ENCODE measurements at regions not wholly inside any gene's neighbourhood (a gene's known extent, or its start where the extent isn't known, plus 50 kb on each side); places are given as distances from the start of the nearest gene placed in this dataset.

DNA sequence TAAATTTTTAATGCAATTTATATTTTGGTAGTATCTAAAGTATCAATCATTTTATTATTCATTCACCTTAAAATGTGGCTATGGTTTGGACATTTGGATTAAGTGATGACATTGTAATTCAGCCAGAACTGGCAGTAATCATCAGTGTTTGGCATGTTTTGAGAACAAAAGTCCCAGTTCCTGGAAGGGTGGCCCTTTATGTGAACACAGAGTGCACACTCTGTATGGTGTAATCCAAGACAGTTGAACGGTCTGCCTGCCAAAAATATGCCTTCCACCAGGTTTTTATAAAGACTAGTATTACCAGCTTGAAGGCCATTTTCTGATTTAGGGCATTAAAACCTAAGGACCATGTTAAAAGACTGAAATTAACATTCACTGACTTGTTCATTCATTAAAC is 448.7 kb downstream of the LTN1 start:
- TF ChIP-seq POLR2A (IDR thresholded peaks at IDR 0.05), result no peak
- TF ChIP-seq, protein P1, sequence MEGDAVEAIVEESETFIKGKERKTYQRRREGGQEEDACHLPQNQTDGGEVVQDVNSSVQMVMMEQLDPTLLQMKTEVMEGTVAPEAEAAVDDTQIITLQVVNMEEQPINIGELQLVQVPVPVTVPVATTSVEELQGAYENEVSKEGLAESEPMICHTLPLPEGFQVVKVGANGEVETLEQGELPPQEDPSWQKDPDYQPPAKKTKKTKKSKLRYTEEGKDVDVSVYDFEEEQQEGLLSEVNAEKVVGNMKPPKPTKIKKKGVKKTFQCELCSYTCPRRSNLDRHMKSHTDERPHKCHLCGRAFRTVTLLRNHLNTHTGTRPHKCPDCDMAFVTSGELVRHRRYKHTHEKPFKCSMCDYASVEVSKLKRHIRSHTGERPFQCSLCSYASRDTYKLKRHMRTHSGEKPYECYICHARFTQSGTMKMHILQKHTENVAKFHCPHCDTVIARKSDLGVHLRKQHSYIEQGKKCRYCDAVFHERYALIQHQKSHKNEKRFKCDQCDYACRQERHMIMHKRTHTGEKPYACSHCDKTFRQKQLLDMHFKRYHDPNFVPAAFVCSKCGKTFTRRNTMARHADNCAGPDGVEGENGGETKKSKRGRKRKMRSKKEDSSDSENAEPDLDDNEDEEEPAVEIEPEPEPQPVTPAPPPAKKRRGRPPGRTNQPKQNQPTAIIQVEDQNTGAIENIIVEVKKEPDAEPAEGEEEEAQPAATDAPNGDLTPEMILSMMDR (IDR thresholded peaks at IDR 0.05), result no peak
- Histone ChIP-seq H3K36me3 (no peaks in the 10 kb centered on the region), H3K4me3 (no peak overlapping the region), H3K4me1 (no peaks in the 10 kb centered on the region), H3K27ac (no peak overlapping the region), H3K27me3 (no peaks in the 10 kb centered on the region), H3K9me3 (no peaks in the 10 kb centered on the region)
- intact Hi-C loops (cut with DNase I; ENCODE audit: low total_unique reads), result no loop called here
- no peak for DNase-seq

DNA sequence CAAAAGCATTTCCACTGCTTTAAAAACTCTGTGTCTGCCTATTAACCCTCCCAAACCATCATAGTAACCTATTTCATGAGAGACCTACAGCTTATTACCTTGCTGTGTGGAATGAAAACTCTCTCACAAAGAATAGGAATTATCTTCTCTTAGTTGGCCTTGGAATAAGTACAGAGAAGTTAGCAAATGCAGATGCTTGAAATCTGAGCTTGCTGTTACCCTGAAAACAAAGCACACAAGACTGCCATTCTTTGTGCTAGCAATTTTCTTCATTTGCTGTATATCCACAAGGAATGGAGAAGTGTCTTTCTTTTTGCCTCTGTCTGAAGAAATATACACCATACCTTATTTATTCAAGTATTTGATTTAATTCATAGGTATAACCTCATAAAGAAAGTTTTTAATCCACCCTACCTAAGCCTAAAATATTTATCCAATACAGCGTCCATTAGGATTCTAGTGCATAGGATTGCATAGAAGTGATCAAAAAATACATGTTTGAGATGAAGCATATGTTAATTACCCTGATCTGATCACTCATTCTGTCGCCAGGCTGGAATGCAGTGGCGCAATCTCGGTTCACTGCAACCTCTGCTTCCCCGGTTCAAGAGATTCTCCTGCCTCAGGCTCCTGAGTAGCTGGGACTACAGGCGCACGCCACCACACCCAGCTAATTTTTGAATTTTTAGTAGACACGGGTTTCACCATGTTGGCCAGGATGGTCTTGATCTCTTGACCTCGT is 451.1 kb downstream of the LTN1 start:
- no peak overlapping the region for H3K4me3 ChIP-seq
- no peak for TF ChIP-seq POLR2A (IDR thresholded peaks at IDR 0.05)
- TF ChIP-seq, protein P1 (IDR thresholded peaks at IDR 0.05), result no peak
- intact Hi-C loops (cut with DNase I; ENCODE audit: low total_unique reads), result no loop called here
- H3K27me3 ChIP-seq, result no peaks in the 10 kb centered on the region
- no peak for DNase-seq
- no peaks in the 10 kb centered on the region for H3K4me1 ChIP-seq
- H3K27ac ChIP-seq, result no peak overlapping the region
- no peaks in the 10 kb centered on the region for H3K9me3 ChIP-seq
- no peaks in the 10 kb centered on the region for H3K36me3 ChIP-seq

DNA sequence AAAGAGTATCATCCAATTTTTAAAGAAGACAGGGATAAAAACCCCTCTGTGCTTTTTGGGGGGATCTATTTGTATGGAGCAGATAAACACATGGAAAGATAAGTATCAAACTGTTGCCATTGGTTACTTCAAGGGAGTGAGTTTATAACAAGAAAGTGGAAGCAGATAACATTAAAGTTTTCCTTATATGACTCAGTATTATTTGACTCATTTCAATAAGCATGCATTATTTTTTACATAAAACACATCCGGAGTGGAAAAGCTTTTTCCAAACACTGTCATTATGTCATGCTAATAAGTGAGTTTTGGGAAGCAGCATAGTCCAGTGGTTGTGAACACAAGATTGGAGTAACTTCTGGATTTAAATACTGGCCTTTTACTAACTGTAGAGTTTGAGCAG is 452.2 kb downstream of the LTN1 start:
- TF ChIP-seq, protein P1 (IDR thresholded peaks at IDR 0.05), result no peak
- no peak for TF ChIP-seq POLR2A (IDR thresholded peaks at IDR 0.05)
- DNase-seq, result no peak
- Histone ChIP-seq H3K36me3 (no peaks in the 10 kb centered on the region), H3K9me3 (no peaks in the 10 kb centered on the region), H3K27ac (no peak overlapping the region), H3K4me3 (no peak overlapping the region), H3K4me1 (no peaks in the 10 kb centered on the region), H3K27me3 (no peaks in the 10 kb centered on the region)
- intact Hi-C loops (cut with DNase I; ENCODE audit: low total_unique reads), result no loop called here

DNA sequence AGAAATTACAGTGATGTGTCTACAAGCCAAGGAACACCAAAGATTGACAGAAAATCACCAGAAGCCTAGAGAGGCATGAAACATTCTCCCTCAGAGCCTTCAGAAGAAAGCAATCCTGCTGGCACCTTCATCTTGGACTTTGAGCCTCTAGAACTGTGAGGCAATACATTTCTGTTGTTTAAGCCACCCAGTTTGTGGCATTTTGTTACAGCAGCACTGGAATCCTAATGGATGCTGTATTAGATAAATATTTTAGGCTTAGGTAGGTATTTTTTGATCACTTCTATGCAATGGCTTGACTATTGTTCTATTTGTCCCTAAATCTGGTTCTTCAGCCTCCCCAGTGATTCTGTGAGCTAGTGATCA is 453.1 kb downstream of the LTN1 start:
- DNase-seq, result no peak
- TF ChIP-seq, protein P1 (IDR thresholded peaks at IDR 0.05), result no peak
- TF ChIP-seq POLR2A (IDR thresholded peaks at IDR 0.05), result no peak
- no peak overlapping the region for H3K4me3 ChIP-seq
- no peak overlapping the region for H3K27ac ChIP-seq
- no peaks in the 10 kb centered on the region for H3K4me1 ChIP-seq
- no peaks in the 10 kb centered on the region for H3K27me3 ChIP-seq
- H3K9me3 ChIP-seq, result no peaks in the 10 kb centered on the region
- intact Hi-C loops (cut with DNase I; ENCODE audit: low total_unique reads), result no loop called here
- H3K36me3 ChIP-seq, result no peaks in the 10 kb centered on the region

DNA sequence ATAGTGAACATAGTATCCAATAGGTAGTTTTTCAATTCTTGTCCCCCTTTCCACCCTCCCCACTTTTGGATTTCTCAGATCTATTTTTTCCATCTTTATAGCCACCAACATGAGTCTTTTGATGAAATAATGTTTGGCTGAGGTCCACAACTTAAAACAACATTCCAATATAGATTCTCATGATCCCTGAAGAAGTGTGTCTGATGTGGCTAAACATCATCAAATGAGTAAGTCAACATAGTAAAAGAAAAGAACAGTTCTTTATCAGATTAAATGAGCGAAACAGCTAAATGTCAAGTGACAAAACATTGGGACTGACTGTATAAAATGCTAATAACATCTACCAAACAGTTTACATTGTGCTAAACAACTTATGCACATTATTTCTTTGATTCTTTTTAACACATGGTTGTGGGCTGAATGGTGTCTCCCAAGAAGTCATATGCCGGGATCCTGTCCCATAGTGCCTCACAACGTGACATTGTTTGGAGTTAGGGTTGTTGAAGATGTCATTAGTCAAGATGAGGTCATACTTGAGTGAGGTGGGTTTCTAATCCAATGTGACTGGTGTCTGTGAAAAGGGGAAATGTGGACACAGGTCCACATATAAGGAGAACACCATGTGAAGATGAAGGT is 453.6 kb downstream of the LTN1 start:
- H3K4me3 ChIP-seq, result no peak overlapping the region
- no peaks in the 10 kb centered on the region for H3K27me3 ChIP-seq
- no peaks in the 10 kb centered on the region for H3K4me1 ChIP-seq
- no peak for TF ChIP-seq POLR2A (IDR thresholded peaks at IDR 0.05)
- TF ChIP-seq, protein P1 (IDR thresholded peaks at IDR 0.05), result no peak
- H3K9me3 ChIP-seq, result no peaks in the 10 kb centered on the region
- no peak overlapping the region for H3K27ac ChIP-seq
- intact Hi-C loops (cut with DNase I; ENCODE audit: low total_unique reads), result no loop called here
- H3K36me3 ChIP-seq, result no peaks in the 10 kb centered on the region
- DNase-seq, result no peak

Data from uterus (tissue), 3 donors.